Chondrocyte (in vitro differentiated cells): ENCODE measurements at regions not wholly inside any gene's neighbourhood (a gene's known extent, or its start where the extent isn't known, plus 50 kb on each side); places are given as distances from the start of the nearest gene placed in this dataset.
"Not testable (repeated sequence)": the region's sequence is repeated elsewhere in the genome, so short reads cannot be mapped to it uniquely, and the experiment has no call there.

ENCODE experiments used
- DNase-seq: peaks from one replicate; pipeline ENCODE4 v3.0.0; 2021; ENCODE audit warnings: mixed read lengths, low spot score
- H3K27ac Mint-ChIP-seq: one replicate; pipeline ENCODE4 v1.8.0; 2021; ENCODE audit warnings: mild to moderate bottlenecking, moderate library complexity, mixed read lengths; ENCODE audit not compliant: unreplicated experiment
- H3K27me3 Mint-ChIP-seq: 2 replicates; pipeline ENCODE4 v1.8.0; 2021; ENCODE audit warnings: low read depth, mixed read lengths
- H3K36me3 Mint-ChIP-seq: 2 replicates; pipeline ENCODE4 v1.8.0; 2021; ENCODE audit warnings: low read depth, mixed read lengths
- H3K4me1 Mint-ChIP-seq: 2 replicates; pipeline ENCODE4 v1.8.0; 2021; ENCODE audit warnings: low read depth, mild to moderate bottlenecking, mixed read lengths
- H3K4me3 Mint-ChIP-seq: one replicate; pipeline ENCODE4 v1.8.0; 2021; ENCODE audit warnings: mild to moderate bottlenecking, moderate library complexity, mixed read lengths; ENCODE audit not compliant: unreplicated experiment
- H3K9me3 Mint-ChIP-seq: 2 replicates; pipeline ENCODE4 v1.8.0; 2021; ENCODE audit warnings: low read depth, mixed read lengths
- TF ChIP-seq, protein P1 (sequence below): fragments of 200-600 bp; sonication (generic); IDR thresholded peaks from 2 replicates; pipeline ENCODE4 v1.5.0; 2021; ENCODE audit warnings: antibody characterized with exemption, mild to moderate bottlenecking, moderate library complexity

GRCh38 chr5:100683881-100684280 lies 148.7 kb downstream of the FAM174A start:
- peaks cover 6% of the 10 kb centered on the region for H3K36me3 Mint-ChIP-seq
- no peaks in the 10 kb centered on the region for H3K27me3 Mint-ChIP-seq
- TF ChIP-seq, protein P1, sequence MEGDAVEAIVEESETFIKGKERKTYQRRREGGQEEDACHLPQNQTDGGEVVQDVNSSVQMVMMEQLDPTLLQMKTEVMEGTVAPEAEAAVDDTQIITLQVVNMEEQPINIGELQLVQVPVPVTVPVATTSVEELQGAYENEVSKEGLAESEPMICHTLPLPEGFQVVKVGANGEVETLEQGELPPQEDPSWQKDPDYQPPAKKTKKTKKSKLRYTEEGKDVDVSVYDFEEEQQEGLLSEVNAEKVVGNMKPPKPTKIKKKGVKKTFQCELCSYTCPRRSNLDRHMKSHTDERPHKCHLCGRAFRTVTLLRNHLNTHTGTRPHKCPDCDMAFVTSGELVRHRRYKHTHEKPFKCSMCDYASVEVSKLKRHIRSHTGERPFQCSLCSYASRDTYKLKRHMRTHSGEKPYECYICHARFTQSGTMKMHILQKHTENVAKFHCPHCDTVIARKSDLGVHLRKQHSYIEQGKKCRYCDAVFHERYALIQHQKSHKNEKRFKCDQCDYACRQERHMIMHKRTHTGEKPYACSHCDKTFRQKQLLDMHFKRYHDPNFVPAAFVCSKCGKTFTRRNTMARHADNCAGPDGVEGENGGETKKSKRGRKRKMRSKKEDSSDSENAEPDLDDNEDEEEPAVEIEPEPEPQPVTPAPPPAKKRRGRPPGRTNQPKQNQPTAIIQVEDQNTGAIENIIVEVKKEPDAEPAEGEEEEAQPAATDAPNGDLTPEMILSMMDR, result no peak
- no peak for DNase-seq
- H3K4me1 Mint-ChIP-seq, result no peaks in the 10 kb centered on the region
- no peak overlapping the region for H3K4me3 Mint-ChIP-seq
- H3K9me3 Mint-ChIP-seq, result peaks cover 23% of the 10 kb centered on the region
- H3K27ac Mint-ChIP-seq, result no peak overlapping the region

GRCh38 chr5:100685122-100685521 lies 149.9 kb downstream of the FAM174A start:
- peaks cover 23% of the 10 kb centered on the region for H3K9me3 Mint-ChIP-seq
- not testable (repeated sequence) for H3K4me3 Mint-ChIP-seq, H3K4me1 Mint-ChIP-seq, H3K27me3 Mint-ChIP-seq, H3K27ac Mint-ChIP-seq, H3K36me3 Mint-ChIP-seq, DNase-seq

DNA sequence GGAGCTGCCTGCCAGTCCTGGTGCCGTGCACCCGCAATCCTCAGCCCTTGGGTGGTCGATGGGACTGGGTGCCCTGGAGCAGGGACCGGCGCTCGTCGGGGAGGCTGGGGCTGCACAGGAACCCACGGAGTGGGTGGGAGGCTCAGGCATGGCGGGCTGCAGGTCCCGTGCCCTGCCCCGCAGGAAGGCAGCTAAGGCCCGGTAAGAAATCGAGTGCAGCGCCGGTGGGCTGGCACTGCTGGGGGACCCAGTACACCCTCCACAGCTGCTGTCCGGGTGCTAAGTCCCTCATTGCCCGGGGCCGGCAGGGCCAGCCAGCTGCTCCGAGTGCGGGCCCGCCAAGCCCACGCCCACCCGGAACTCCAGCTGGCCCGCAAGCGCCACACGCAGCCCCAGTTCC lies 153.7 kb downstream of the FAM174A start:
- H3K27me3 Mint-ChIP-seq, result peaks cover 14% of the 10 kb centered on the region
- not testable (repeated sequence) for H3K36me3 Mint-ChIP-seq, H3K4me1 Mint-ChIP-seq, H3K27ac Mint-ChIP-seq, H3K4me3 Mint-ChIP-seq, H3K9me3 Mint-ChIP-seq
- DNase-seq, result peak; percentile 86

- Mint-ChIP-seq H3K27ac (no peak overlapping the region), H3K9me3 (peaks cover 4% of the 10 kb centered on the region), H3K27me3 (peaks cover 16% of the 10 kb centered on the region), H3K4me3 (no peak overlapping the region), H3K4me1 (no peaks in the 10 kb centered on the region), H3K36me3 (peaks cover 2% of the 10 kb centered on the region)
- no peak for DNase-seq
- TF ChIP-seq, protein P1, result no peak
Measured at GRCh38 chr5:100690036-100690560, 154.9 kb downstream of the FAM174A start.

GRCh38 chr5:100691085-100691484 lies 155.9 kb downstream of the FAM174A start:
- TF ChIP-seq, protein P1, result no peak
- Mint-ChIP-seq H3K4me1 (no peaks in the 10 kb centered on the region), H3K27ac (no peak overlapping the region), H3K27me3 (peaks cover 16% of the 10 kb centered on the region), H3K9me3 (peaks cover 4% of the 10 kb centered on the region), H3K4me3 (no peak overlapping the region), H3K36me3 (peaks cover 2% of the 10 kb centered on the region)
- DNase-seq, result no peak

GRCh38 chr5:100691548-100691947 lies 156.4 kb downstream of the FAM174A start:
- TF ChIP-seq, protein P1, result no peak
- DNase-seq, result no peak

More at GRCh38 chr5:100691548-100691947, 156.4 kb downstream of the FAM174A start:
- H3K36me3 Mint-ChIP-seq, result peaks cover 2% of the 10 kb centered on the region
- H3K27me3 Mint-ChIP-seq, result peaks cover 16% of the 10 kb centered on the region
- no peak overlapping the region for H3K27ac Mint-ChIP-seq
- no peak overlapping the region for H3K4me3 Mint-ChIP-seq
- no peaks in the 10 kb centered on the region for H3K4me1 Mint-ChIP-seq
- H3K9me3 Mint-ChIP-seq, result peaks cover 4% of the 10 kb centered on the region
